ENCODE measurements at regions not wholly inside any gene's neighbourhood (a gene's known extent, or its start where the extent isn't known, plus 50 kb on each side); places are given as distances from the start of the nearest gene placed in this dataset.

DNA sequence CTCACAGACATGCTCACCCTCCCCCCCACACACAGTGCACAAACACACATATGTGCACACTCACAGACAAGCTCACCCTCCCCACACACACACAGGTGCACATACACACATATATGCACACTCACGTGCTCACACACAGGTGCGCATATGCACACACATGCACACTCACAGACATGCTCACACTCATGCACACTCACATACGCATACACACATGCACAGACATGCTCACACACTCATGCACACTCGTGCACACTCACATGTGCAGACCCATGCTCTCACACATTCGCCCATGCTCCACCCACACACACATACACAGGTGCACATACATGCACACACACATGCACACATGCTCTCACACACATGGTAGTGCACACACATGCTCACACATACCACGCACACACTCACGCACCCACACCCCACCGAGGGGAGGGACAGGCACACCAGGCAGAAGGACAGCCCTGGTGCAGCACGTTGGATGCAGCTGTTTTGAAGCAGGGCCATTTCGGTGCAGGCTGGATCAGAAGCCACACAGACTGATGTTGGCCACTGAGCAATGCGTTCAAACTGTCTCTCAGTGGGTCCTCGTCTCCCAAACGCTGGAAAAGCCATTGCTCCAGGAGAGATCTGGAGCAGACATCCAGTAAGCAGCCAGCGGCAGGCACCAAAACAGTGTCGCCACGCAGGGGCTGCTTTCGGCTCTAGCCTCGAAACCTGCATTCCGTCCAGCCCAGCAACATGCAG is 86.2 kb upstream of the ZNF469 start:
- Histone ChIP-seq H3K79me2 (ENCODE audit: control insufficient read depth, insufficient read depth, low read length) (no peaks in the 10 kb centered on the region), H3K27ac (ENCODE audit: insufficient read depth, low read depth, low read length) (no peak overlapping the region), H3K9me1 (replicated peaks; ENCODE audit: control insufficient read depth, extremely low read depth, insufficient read depth, low read length) (no peaks in the 10 kb centered on the region), H4K20me1 (replicated peaks; ENCODE audit: control insufficient read depth, extremely low read depth, insufficient read depth, low read length) (no peaks in the 10 kb centered on the region), H3K9ac (replicated peaks; ENCODE audit: extremely low read depth, insufficient read depth, low read length) (no peak overlapping the region), H3K27me3 (ENCODE audit: control insufficient read depth in 2 of 2, insufficient read depth in 2 of 2, low read length in 2 of 2) (no peaks in the 10 kb centered on the region), H3K36me3 (ENCODE audit: control insufficient read depth in 2 of 2, extremely low read depth in 1 of 2, insufficient read depth in 2 of 2, low read length in 2 of 2) (no peaks in the 10 kb centered on the region), H3K4me1 (ENCODE audit: control insufficient read depth, extremely low read depth, insufficient read depth, low read length) (no peaks in the 10 kb centered on the region), H2AFZ (ENCODE audit: low read depth, low read length) (no peak overlapping the region), H3K4me2 (ENCODE audit: insufficient read depth, low read length) (no peak overlapping the region), H3K9me3 (replicated peaks; ENCODE audit: control insufficient read depth, insufficient read depth, low read length) (no peaks in the 10 kb centered on the region), H3K4me3 (replicated peaks in 1 of 3; ENCODE audit: insufficient read depth in 1 of 3, low read depth in 1 of 3, low read length in 3 of 3) (no peak overlapping the region)
- intact Hi-C loops (cut with micrococcal nuclease) (loop anchor here (5.0 kb wide), 1 partner anchor 36 kb away; no protein-coding TSS in a partner anchor), dilution Hi-C loops (cut with MboI; ENCODE audit: extremely low pct_ligation_motif_present, low sequenced_read_pairs) (no loop called here)
- BruUV-seq (replicated peaks) = no TSS peak
- FAIRE-seq = no peak
- no peak for DNase-seq (ENCODE audit: low read depth, low spot score)
- ChIA-PET POLR2A (no interaction called here), CTCF (no interaction called here)
- TF ChIP-seq JUN (IDR thresholded peaks at IDR 0.05; ENCODE audit: borderline replicate concordance, insufficient read depth, insufficient read length, low read depth) = no peak

GRCh38 chr16:88297178-88297720 is 85.5 kb upstream of the ZNF469 start:
- ChIA-PET CTCF (no interaction called here), POLR2A (no interaction called here)
- H3K4me1 ChIP-seq (ENCODE audit: control insufficient read depth, extremely low read depth, insufficient read depth, low read length) = no peaks in the 10 kb centered on the region
- H3K27ac ChIP-seq (ENCODE audit: insufficient read depth, low read depth, low read length) = no peak overlapping the region
- H3K9me3 ChIP-seq (replicated peaks; ENCODE audit: control insufficient read depth, insufficient read depth, low read length) = no peaks in the 10 kb centered on the region
- no peak overlapping the region for H3K4me2 ChIP-seq (ENCODE audit: insufficient read depth, low read length)
- H3K9me1 ChIP-seq (replicated peaks; ENCODE audit: control insufficient read depth, extremely low read depth, insufficient read depth, low read length) = no peaks in the 10 kb centered on the region
- DNase-seq (ENCODE audit: low read depth, low spot score) (no peak), FAIRE-seq (no peak)
- no peak overlapping the region for H3K4me3 ChIP-seq (replicated peaks in 1 of 3; ENCODE audit: insufficient read depth in 1 of 3, low read depth in 1 of 3, low read length in 3 of 3)
- no peaks in the 10 kb centered on the region for H3K79me2 ChIP-seq (ENCODE audit: control insufficient read depth, insufficient read depth, low read length)
- no peak overlapping the region for H2AFZ ChIP-seq (ENCODE audit: low read depth, low read length)
- dilution Hi-C loops (cut with MboI; ENCODE audit: extremely low pct_ligation_motif_present, low sequenced_read_pairs) (no loop called here), intact Hi-C loops (cut with micrococcal nuclease) (loop anchor here (5.0 kb wide), 1 partner anchor 35 kb away; no protein-coding TSS in a partner anchor)
- no TSS peak for BruUV-seq (replicated peaks)
- H4K20me1 ChIP-seq (replicated peaks; ENCODE audit: control insufficient read depth, extremely low read depth, insufficient read depth, low read length) = no peaks in the 10 kb centered on the region
- H3K27me3 ChIP-seq (ENCODE audit: control insufficient read depth in 2 of 2, insufficient read depth in 2 of 2, low read length in 2 of 2) = no peaks in the 10 kb centered on the region
- TF ChIP-seq POLR2A (IDR thresholded peaks at IDR 0.05; ENCODE audit: low read depth, low read length) (no peak), MYC (IDR thresholded peaks at IDR 0.05; ENCODE audit: low read depth, low read length) (no peak), JUN (IDR thresholded peaks at IDR 0.05; ENCODE audit: borderline replicate concordance, insufficient read depth, insufficient read length, low read depth) (no peak), EZH2 (IDR thresholded peaks at IDR 0.05; ENCODE audit: borderline replicate concordance, low read depth, low read length, severe bottlenecking) (no peak), GATA2 (IDR thresholded peaks at IDR 0.05; ENCODE audit: insufficient read depth, insufficient read length, low read depth, low read length) (no peak), CTCF (IDR thresholded peaks at IDR 0.05; ENCODE audit: extremely low read depth in 1 of 2, insufficient read depth in 1 of 2, low read depth in 1 of 2, low read length in 2 of 2) (no peak), MAX (IDR thresholded peaks at IDR 0.05; ENCODE audit: insufficient read depth, insufficient read length) (no peak), FOS (IDR thresholded peaks at IDR 0.05; ENCODE audit: borderline replicate concordance, insufficient read depth, low read length) (no peak), POLR2AphosphoS5 (IDR thresholded peaks at IDR 0.05; ENCODE audit: insufficient read depth, low read depth, low read length) (no peak)
- no peaks in the 10 kb centered on the region for H3K36me3 ChIP-seq (ENCODE audit: control insufficient read depth in 2 of 2, extremely low read depth in 1 of 2, insufficient read depth in 2 of 2, low read length in 2 of 2)
- H3K9ac ChIP-seq (replicated peaks; ENCODE audit: extremely low read depth, insufficient read depth, low read length) = no peak overlapping the region
